Nephron (organoid): ENCODE measurements at regions not wholly inside any gene's neighbourhood (a gene's known extent, or its start where the extent isn't known, plus 50 kb on each side); places are given as distances from the start of the nearest gene placed in this dataset.

Experiments used
- H3K27ac Mint-ChIP-seq, 3 experiments: 2 replicates each; pipeline ENCODE4 v1.8.0; 2020; ENCODE audit warnings: mixed read lengths in 3 of 3, mild to moderate bottlenecking in 2 of 3, moderate library complexity in 1 of 3
- H3K27me3 Mint-ChIP-seq: 2 replicates; pipeline ENCODE4 v1.8.0; 2021; ENCODE audit warnings: low read depth, mild to moderate bottlenecking, moderate library complexity, mixed read lengths
- H3K36me3 Mint-ChIP-seq: 2 replicates; pipeline ENCODE4 v1.8.0; 2020; ENCODE audit warnings: low read depth, mixed read lengths
- H3K4me1 Mint-ChIP-seq: 2 replicates; pipeline ENCODE4 v1.8.0; 2020; ENCODE audit warnings: mixed read lengths
- H3K4me3 Mint-ChIP-seq, 3 experiments: 2 replicates each; pipeline ENCODE4 v1.8.0; 2020; ENCODE audit warnings: mild to moderate bottlenecking in 3 of 3, mixed read lengths in 3 of 3, moderate library complexity in 2 of 3
- H3K9me3 Mint-ChIP-seq: 2 replicates; pipeline ENCODE4 v1.8.0; 2020; ENCODE audit warnings: mixed read lengths
- TF ChIP-seq, protein P1 (sequence below), 3 experiments: fragments of 200-600 bp; sonication (generic); IDR thresholded peaks; one replicate each; pipeline ENCODE4 v1.5.0; 2021; ENCODE audit warnings: antibody characterized with exemption in 3 of 3; ENCODE audit not compliant: unreplicated experiment in 3 of 3

DNA sequence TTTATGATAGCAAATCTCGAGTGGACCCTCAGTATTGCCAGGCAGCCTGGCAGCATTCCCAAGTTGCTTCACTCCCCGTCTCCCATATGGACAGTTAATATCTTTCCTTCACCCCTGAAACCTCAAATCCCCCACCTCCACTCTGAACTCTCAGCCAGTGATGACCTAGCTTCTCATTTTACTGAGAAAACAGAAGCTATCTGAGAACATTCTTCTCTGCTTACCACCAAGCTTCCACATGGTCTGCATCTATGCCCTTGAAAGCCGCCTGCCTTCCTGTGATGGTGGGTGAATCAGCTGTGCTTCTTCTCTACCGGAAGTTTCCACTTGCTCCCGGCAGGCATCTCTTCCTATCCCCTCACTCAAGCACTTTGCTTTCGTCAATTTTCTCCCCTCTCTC is 529.2 kb downstream of the EPHA4 start:
- H3K27me3 Mint-ChIP-seq = no peaks in the 10 kb centered on the region
- H3K4me1 Mint-ChIP-seq = no peaks in the 10 kb centered on the region
- TF ChIP-seq, protein P1, sequence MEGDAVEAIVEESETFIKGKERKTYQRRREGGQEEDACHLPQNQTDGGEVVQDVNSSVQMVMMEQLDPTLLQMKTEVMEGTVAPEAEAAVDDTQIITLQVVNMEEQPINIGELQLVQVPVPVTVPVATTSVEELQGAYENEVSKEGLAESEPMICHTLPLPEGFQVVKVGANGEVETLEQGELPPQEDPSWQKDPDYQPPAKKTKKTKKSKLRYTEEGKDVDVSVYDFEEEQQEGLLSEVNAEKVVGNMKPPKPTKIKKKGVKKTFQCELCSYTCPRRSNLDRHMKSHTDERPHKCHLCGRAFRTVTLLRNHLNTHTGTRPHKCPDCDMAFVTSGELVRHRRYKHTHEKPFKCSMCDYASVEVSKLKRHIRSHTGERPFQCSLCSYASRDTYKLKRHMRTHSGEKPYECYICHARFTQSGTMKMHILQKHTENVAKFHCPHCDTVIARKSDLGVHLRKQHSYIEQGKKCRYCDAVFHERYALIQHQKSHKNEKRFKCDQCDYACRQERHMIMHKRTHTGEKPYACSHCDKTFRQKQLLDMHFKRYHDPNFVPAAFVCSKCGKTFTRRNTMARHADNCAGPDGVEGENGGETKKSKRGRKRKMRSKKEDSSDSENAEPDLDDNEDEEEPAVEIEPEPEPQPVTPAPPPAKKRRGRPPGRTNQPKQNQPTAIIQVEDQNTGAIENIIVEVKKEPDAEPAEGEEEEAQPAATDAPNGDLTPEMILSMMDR (IDR thresholded peaks at IDR 0.05; ENCODE audit: unreplicated experiment in 3 of 3) = no peak
- H3K9me3 Mint-ChIP-seq = no peaks in the 10 kb centered on the region
- no peak overlapping the region for H3K4me3 Mint-ChIP-seq
- no peaks in the 10 kb centered on the region for H3K36me3 Mint-ChIP-seq
- H3K27ac Mint-ChIP-seq = no peak overlapping the region

DNA sequence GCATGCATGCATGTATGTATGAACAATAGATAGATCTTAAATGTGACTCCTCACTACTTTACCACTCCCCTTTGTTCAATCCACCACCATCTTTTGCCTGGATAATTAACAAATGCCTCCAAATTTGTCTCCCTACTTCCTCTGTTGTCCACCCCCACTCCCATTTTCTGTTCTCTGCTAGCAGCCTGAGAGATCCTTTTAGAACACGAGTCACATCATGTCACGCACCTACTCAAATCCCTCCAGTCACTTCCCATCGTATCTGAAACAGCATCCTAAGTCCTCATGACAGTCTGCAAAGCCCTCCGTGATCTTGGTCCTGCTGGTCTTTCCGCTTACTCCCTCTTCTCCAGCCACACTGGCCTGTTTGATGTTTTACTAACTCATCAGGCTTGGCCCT is 527.3 kb downstream of the EPHA4 start:
- H3K4me3 Mint-ChIP-seq = no peak overlapping the region
- H3K27ac Mint-ChIP-seq = no peak overlapping the region
- peaks cover 8% of the 10 kb centered on the region for H3K4me1 Mint-ChIP-seq
- no peaks in the 10 kb centered on the region for H3K9me3 Mint-ChIP-seq
- no peaks in the 10 kb centered on the region for H3K27me3 Mint-ChIP-seq
- H3K36me3 Mint-ChIP-seq = no peaks in the 10 kb centered on the region
- TF ChIP-seq, protein P1 (IDR thresholded peaks at IDR 0.05; ENCODE audit: unreplicated experiment in 3 of 3) = no peak

DNA sequence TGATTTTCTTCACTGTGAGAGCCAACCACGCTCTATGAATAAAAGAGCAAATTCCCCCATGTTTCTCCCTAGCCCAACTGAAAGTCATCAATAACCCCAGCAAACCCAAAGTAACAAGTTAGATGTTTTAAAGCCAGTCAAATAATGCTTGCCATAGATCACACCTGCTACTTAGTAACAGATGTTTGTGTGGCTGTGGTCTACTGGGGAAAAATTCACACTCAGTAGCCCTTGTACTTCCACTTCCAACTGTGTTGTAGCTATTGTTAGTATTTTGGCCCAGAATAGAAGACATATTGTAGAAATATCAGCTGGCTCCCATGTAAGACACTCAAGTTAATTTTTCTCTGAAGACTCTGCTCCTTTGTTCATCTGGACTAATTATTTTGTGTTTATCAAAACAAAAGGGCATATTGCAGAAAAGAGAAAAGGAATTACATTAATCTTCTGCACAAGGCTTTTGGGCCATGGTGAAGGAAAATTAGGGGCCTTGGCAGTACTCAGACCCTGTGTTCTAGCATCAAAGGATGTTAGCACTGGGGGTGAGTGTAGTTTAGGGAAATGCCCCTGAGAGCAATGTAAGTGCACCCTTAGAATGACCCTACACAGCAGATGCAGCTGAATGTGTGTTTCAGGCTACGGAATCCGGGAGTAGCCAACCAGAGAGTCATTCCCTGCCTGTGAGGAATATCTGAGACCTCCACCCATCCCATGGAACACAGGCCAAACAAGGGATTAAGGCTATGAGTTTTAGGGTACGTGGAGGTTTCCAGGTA is 521.9 kb downstream of the EPHA4 start:
- no peaks in the 10 kb centered on the region for H3K36me3 Mint-ChIP-seq
- peaks cover 16% of the 10 kb centered on the region for H3K4me1 Mint-ChIP-seq
- TF ChIP-seq, protein P1 (IDR thresholded peaks at IDR 0.05; ENCODE audit: unreplicated experiment in 3 of 3) = no peak
- H3K4me3 Mint-ChIP-seq = no peak overlapping the region
- no peak overlapping the region for H3K27ac Mint-ChIP-seq
- no peaks in the 10 kb centered on the region for H3K9me3 Mint-ChIP-seq
- no peaks in the 10 kb centered on the region for H3K27me3 Mint-ChIP-seq

DNA sequence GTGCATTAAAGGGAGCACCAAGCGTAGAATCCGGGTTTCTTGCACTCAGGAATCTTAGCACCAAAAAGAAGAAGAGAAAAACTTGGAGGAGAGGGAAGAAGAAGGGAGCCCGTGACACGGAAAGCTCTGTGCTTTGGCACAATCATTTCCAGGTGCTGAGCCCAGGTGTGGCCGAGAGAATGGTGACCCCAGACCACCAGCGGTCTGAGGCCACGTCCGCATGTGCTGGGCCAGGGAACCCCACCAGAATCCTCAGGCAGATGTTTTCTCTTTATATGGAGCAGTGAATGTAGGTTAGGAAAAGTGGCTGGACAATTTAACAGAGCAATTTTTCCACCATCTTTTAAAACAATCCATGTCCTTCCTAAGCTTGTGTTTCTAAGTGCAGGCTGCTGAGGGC is 520.9 kb downstream of the EPHA4 start:
- Mint-ChIP-seq H3K36me3 (no peaks in the 10 kb centered on the region), H3K9me3 (no peaks in the 10 kb centered on the region), H3K27ac (no peak overlapping the region), H3K27me3 (no peaks in the 10 kb centered on the region), H3K4me1 (peaks cover 16% of the 10 kb centered on the region), H3K4me3 (no peak overlapping the region)
- TF ChIP-seq, protein P1 (IDR thresholded peaks at IDR 0.05; ENCODE audit: unreplicated experiment in 3 of 3) = no peak

DNA sequence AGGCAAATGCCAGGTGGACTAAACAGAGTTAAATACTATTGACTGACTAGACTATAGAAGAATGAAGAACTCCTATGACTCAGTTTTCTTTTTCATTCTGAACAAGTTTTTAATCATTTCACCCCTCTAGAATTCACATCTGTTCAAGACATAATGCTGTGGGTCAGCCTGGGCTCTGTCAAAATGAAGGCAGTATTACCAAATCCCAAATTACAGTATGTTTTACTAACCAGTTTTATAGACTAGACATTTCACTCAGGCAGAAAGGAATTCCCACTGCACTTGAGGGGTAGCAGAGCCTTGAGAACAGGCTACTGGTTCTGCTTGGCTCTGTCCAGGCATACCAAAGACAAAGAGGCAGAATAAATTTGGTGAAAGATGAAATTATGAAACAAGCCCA is 511.7 kb downstream of the EPHA4 start:
- H3K27ac Mint-ChIP-seq = no peak overlapping the region
- peaks cover 4% of the 10 kb centered on the region for H3K4me1 Mint-ChIP-seq
- TF ChIP-seq, protein P1 (IDR thresholded peaks at IDR 0.05; ENCODE audit: unreplicated experiment in 3 of 3) = no peak
- H3K4me3 Mint-ChIP-seq = no peak overlapping the region
- H3K9me3 Mint-ChIP-seq = peaks cover 10% of the 10 kb centered on the region
- no peaks in the 10 kb centered on the region for H3K27me3 Mint-ChIP-seq
- H3K36me3 Mint-ChIP-seq = peaks cover 5% of the 10 kb centered on the region

DNA sequence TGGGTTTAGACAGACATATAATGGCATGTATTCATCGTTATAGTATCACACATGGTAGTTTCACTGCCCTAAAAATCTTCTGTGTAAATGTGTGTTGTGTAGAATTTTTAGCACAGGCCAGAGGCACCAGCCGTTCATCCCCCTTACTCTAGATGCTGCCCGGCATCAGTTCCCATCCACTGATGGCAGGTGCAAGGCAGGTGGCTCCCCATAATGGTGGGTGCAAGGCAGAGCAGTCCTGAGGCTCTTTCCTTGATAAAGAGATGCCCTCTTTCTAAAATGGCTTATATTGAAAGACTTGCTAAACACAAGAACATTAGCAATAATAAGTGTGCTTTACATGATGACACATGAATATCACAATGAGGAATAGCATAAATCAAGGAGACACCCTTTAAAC is 508.5 kb downstream of the EPHA4 start:
- Mint-ChIP-seq H3K36me3 (no peaks in the 10 kb centered on the region), H3K4me3 (no peak overlapping the region), H3K27me3 (no peaks in the 10 kb centered on the region), H3K4me1 (peaks cover 4% of the 10 kb centered on the region), H3K27ac (no peak overlapping the region), H3K9me3 (peaks cover 7% of the 10 kb centered on the region)
- TF ChIP-seq, protein P1 (IDR thresholded peaks at IDR 0.05; ENCODE audit: unreplicated experiment in 3 of 3) = no peak
